Ishikawa (cell line): ENCODE measurements at regions not wholly inside any gene's neighbourhood (a gene's known extent, or its start where the extent isn't known, plus 50 kb on each side); places are given as distances from the start of the nearest gene placed in this dataset.

ENCODE experiments used
- CREB1 ChIP-seq: IDR thresholded peaks from 2 replicates; pipeline ENCODE4 v1.6.1; 2012; ENCODE audit warnings: low read depth
- EP300 ChIP-seq: IDR thresholded peaks from 2 replicates; pipeline ENCODE4 v1.6.1; 2012; ENCODE audit warnings: borderline replicate concordance
- MAX ChIP-seq: IDR thresholded peaks from 2 replicates; pipeline ENCODE4 v1.6.1; 2012
- RAD21 ChIP-seq: IDR thresholded peaks from 2 replicates; pipeline ENCODE4 v1.6.1; 2012; ENCODE audit warnings: low read depth
- REST ChIP-seq: IDR thresholded peaks from 2 replicates; pipeline ENCODE4 v1.6.1; 2012; ENCODE audit warnings: low read depth, mild to moderate bottlenecking
- TAF1 ChIP-seq: IDR thresholded peaks from 2 replicates; pipeline ENCODE4 v1.6.1; 2012; ENCODE audit warnings: low read depth, mild to moderate bottlenecking
- TCF12 ChIP-seq: IDR thresholded peaks from 2 replicates; pipeline ENCODE4 v1.6.1; 2012; ENCODE audit warnings: low read depth

- TF ChIP-seq EP300 = no peak
- no peak for TF ChIP-seq MAX
- TF ChIP-seq CREB1 = no peak
- TF ChIP-seq TAF1 = no peak
- no peak for TF ChIP-seq RAD21
- TF ChIP-seq TCF12 = no peak
- TF ChIP-seq REST = no peak
Observed at GRCh38 chr6:803191-803977, 110.4 kb upstream of the EXOC2 start.
